Stimulated activated CD4-positive, alpha-beta T cell treated with anti-CD3 and anti-CD28 coated beads, Interleukin-12 subunit alpha, Interleukin-12 subunit beta, amount 100 ng/mL, for 48 hours (primary cell): ENCODE measurements at regions not wholly inside any gene's neighbourhood (a gene's known extent, or its start where the extent isn't known, plus 50 kb on each side); places are given as distances from the start of the nearest gene placed in this dataset.
"Not testable (repeated sequence)": the region's sequence is repeated elsewhere in the genome, so short reads cannot be mapped to it uniquely, and the experiment has no call there.

Source experiments
- DNase-seq, 3 donors: peaks; one replicate each; pipeline ENCODE4 v3.0.0-alpha.2; 2020; ENCODE audit warnings: low read depth in 2 of 3, low spot score in 1 of 3

DNA sequence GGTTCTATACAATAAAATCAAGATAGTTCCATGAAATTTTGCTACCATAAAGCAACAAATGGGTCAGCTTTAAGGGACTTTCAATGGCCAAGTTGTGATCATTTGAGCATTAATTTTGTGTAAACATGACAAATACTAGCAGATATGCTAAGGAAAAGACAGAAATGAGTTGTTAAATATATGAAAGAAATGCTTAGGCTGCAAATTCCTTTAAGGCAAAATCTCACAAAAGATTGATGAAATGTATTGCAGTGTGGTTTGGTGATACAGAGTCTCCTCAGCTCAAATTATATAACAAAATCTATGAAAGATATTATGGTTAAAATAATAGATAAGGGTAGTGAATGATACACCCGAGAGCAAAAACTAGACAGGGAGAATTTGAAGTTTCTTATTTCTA, 377.2 kb downstream of the RAP2B start:
- no peak for DNase-seq

DNA sequence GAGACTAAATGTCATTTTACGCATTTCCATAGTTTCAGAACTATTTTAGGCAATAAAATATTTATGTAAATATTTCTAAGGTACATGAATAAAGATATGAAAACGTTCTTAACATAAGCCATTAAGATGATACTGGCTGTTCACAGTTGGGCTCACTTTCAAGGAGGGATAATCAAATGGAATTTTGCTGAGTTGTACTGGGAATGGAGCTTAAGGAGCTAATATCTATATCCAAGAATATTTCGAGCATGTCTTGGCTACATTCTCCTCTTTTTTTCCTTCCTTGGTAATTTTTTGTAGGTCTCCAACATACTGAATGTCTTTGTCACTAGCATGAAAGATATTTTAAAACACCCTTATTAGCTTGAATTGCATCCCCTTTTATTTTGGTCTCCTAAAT, 383.4 kb downstream of the RAP2B start:
- no peak for DNase-seq

DNA sequence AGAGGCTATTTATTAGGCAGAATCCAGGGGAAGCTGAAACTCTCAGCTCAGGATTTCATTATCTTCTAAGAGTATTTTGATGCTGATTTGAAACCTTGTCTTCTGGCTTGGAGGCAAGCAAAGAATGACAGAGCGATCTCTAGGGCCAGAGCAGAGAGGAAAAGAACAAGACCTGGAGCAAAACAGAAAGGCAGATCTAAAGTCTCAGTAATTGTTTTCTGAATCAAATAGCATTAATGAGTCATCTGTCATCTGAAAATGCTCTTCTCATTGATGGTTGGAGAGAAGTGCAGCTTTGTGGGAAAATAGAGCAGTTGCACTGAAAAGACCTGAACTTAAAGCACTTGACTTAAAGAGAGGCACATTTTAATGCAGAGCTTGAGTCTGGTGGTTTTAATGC, 385.9 kb downstream of the RAP2B start:
- DNase-seq = no peak

DNA sequence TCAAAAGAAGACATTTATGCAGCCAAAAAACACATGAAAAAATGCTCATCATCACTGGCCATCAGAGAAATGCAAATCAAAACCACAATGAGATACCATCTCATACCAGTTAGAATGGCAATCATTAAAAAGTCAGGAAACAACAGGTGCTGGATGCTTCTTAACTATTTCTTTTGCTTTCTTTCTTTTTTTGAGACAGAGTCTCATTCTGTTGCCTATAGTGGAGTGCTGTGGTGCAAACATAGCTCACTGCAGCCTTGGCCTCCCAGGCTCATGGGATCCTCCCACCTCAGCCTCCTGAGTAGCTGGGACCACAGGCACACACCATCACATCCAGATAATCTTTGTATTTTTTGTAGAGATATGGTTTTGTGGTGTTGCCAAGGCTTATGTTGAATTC, 387.7 kb downstream of the RAP2B start:
- DNase-seq = not testable (repeated sequence)

DNA sequence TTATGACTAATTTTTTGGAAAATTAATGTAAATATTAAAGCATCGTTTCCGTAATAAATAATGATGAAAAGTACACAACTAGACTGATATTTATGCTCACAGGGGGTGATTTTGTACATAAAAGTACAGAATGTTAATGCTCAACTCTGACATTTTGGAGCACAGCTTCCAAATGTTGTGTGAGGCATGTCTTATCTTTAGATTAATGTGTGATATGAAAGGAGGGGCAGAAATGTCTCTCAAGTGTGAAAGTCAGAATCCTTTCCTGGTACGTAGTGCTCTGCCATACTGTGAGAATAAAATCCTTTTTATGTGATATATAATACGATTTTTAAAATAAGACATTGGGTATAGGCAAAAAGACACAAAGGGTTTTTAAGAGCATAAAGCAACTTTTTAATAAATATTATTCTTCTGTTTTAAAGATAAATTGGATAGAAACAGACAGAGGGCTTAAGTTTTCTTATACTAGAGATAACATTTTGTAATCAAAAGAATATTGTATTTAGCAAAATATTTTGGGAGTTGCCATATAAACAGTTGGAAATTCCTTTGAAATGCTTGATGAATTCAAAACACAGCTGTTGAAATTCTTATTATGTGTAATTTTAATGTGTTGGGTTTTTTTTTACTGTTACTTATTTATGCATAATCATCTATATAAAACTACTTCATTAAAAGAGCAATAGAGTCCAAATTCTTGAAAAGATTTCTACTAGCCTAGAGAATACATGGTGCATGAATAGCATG, 389.7 kb downstream of the RAP2B start:
- DNase-seq = no peak

DNA sequence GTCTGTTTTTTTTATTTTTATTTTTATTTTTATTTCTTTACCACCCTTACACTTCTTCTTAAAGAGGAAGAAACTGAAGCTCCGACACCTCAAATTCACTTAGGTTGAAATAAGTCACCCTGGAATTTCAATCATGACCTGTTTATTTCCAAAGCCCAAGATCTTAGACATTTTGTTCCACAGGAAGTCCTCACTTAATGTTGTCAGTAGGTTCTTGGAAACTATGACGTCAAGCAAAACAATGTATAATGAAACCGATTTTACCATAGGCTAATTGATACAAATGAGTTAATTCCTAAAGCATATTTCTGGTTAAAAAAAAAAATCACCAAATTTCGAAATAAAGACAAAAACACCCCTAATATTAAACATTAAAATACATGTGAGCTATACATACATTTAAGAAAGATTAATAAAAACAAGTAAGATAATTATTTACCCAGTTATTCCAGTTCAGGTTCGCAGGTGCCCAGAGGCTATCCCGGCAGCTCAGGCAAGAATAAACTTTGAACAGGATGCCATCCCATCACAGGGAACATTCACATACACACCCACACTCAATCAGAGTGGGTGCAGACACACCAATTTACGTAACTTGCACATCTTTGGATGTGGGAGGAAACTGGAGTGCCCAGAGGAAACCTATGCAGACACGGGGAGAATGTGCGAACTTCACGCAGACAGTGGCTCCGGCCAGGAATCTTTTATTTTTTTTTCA, 391.0 kb downstream of the RAP2B start:
- DNase-seq = no peak

DNA sequence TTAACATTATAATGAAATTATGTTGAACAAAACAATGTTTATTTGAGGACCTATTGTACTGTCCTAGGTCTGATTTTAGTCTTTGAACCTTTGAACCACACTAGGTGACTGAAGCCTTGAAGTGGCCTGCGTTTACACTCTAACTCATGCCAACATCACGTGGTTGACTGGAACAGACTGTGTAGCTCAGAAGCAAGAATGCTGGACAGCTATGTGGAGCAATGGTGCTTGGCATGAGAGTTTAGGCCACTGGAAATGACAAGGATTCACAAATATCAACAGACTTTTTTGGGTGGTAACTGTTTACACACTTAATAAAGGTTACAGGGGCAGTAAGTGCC, 391.5 kb downstream of the RAP2B start:
- DNase-seq = no peak

DNA sequence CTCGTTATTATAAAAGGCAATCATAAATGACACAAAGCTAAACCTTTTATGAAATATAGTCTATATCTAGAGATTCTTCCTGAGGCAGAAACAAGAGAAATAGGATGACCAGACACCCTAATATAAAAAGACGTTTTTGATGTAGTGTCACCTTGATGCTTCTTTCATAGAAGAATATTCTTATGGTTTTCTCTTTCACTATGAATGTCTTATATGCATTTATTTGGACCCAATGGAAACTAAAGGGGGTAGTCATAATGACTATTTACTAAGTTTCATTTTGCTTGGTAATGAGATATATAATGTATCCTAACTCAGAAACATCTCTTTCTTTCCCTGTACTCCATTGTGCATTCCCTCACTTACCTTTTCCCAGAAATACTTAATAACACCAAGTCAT, 393.9 kb downstream of the RAP2B start:
- DNase-seq = no peak

DNA sequence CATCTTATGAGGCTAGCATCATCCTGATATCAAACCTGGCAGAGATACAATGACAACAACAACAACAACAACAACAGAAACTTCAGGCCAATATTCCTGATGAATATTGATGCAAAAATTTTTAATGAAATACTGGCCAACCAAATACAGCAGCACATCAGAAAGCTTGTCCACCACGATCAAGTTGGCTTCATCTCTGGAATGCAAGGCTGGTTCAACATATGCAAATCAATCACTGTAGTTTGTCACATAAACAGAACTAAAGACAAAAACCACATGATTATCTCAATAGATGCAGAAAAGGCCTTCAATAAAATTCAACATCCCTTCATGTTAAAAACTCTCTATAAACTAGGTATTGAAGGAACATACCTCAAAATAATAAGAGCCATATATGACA, 397.3 kb downstream of the RAP2B start:
- DNase-seq = not testable (repeated sequence)

DNA sequence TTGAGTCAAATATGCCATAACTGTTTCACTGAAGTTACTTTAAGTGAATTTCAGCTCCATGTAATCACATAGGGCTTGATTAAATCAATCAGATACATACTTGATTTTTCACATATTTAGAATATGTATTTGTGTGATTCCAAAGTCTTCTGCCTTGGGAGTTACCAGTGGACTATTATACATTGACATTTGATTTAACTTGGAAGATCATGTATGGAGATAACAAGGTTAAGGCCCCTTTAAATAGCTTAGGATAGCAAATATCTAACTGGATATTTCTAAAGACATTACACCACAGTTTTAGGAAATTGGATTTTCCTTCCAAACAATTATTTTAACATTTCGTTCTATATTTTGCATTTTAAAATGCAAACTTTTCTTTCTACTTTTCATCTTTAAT, 405.0 kb downstream of the RAP2B start:
- no peak for DNase-seq

DNA sequence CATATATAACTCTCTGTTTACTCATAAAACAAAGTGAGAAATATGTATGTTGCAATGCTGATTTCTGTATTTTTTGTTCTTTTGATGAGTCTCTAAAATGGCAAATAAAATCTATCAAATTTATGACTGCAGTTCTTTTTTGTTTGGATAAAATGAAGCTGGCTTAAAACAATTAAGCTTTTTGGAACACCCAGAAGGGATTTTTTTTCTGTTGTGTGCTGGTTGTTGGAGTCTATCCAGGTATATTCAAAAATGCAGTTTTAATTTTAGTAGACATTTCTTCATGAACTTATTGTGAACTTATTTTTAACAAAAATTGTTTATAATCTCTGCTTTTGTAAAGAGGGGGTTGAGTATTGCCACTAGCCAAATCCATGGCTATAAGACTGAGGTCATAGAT, 405.5 kb downstream of the RAP2B start:
- DNase-seq = no peak

DNA sequence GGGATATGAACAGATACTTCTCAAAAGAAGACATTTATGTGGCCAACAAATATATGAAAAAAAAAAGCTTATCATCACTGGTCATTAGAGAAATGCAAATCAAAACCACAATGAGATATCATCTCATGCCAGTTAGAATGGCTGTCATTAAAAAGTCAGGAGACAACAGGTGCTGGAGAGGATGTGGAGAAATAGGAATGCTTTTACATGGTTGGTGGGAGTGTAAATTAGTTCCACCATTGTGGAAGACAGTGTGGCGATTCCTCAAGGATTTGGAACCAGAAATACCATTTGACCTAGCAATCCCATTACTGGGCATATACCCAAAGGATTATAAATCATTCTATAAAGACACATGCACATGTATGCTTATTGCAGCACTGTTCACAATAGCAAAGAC, 408.5 kb downstream of the RAP2B start:
- DNase-seq = not testable (repeated sequence)

DNA sequence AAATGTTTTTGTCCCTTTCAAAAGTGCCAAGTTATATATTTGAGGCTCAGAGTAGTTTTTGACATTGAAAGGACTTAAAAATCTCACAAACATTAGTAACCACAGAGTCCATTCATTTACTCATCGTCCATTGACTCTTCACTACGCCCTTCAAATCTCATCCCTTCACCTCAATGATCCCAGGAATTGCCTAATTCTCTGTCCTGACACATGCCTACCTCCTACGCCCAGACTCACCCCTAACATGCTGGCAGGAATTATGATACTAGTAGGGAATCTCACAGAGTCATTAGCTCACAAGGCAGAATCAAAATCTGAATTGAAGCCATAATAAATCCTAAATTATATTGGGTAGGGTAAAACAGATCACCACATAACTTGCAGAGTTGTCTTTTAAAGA, 410.1 kb downstream of the RAP2B start:
- no peak for DNase-seq

DNA sequence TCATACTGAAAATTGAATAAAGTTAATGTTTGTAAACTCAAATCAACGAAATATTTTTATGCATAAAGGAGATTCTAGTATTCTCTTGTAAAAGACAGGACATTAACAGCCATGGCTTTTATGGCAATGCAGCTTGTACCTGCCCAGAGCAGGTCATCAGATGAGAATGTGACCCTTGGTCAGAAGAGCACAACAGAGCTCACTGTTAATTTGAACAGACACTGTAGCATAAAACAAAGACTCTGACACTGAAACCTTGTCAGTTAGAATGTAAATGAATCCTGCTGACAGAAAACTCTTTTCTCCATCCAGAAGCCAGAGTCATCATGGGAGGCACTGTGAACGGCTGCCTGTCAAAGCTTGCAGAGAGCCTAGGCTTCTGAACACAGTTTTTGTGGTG, 410.6 kb downstream of the RAP2B start:
- DNase-seq = no peak

DNA sequence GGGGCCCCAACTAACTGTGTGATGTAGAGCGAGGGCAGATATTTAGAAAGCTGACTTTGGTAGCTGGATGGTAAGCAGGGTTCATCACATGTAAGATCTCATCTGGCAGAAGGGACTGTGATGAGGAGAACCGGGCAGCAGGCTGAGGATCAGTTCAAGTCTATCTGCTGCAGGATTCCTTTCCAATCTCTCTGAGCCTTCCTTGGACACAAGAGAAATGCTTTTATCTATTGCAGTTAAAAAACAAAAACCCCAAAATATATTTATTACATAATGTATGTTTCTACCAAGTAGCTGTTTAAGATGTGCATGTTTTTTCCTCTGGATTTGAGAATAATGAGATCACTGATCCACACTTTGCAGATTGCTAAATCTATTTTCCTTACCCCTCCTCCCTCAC, 411.5 kb downstream of the RAP2B start:
- DNase-seq = no peak

DNA sequence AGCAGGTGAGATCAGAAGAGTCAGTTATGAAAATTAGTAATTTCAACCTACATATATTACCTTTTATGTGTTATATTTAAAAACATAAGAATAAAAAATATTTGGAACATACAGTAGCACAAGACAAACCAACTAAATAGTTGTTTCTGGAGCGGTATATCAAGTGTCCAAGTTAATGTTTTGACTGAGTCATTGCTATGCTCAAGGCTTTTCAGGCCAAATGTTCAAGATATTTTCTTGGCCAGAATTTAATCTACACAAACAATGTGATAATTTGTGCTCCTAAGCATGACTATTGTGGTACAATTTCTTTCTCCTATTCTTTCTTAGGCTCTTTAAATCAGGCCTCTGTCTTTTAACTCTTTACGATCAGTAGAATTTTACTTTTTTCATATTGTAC, 412.4 kb downstream of the RAP2B start:
- no peak for DNase-seq

DNA sequence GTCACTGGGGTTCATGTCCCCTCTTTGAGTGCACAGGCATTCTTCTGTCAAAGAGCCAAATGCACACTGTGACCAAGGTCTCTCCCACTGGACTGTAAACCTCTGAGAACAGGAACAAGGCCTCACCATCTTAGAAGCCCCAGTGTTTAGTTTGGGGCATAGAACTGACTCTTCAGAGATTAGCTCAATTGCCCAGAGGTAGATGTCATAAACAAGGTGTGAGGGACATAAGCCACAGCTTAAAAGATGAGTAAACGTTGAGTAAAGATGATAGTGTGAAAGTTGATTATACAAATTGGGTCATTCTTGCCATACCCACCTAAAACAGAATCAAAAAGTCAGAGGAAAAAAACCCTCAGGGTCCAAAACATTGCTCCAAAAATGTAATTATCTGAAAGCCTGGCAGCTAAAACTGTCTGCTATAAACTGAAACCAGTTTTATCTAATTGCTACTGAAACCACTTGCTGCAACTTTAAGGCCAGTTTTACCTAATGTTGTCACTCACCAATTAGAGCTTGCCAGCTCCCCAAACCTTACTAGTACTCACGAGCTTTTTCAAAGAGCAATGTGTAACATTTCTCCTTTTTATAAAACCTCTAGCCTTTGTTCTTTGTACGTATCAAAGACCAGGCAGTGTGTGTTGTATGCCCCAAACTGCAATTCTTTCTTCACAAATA, 415.2 kb downstream of the RAP2B start:
- no peak for DNase-seq

DNA sequence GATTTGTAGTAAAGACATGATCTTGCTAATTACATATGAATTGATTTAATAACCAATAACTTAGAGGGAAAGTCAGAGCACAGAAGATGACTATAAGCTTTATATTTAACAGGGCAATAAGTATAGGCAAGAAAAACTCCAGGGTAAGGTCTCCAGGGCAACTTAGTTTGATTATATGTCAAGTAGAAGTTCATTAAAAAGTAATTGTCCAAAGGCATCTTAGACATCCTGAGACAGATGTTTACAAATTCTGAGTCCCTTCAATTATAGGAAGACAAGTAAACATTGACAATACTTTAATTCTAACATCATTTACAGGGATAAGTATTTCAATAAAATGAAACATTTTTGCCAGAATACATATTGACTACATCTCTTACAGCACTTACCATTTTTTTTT, 416.0 kb downstream of the RAP2B start:
- DNase-seq = no peak

DNA sequence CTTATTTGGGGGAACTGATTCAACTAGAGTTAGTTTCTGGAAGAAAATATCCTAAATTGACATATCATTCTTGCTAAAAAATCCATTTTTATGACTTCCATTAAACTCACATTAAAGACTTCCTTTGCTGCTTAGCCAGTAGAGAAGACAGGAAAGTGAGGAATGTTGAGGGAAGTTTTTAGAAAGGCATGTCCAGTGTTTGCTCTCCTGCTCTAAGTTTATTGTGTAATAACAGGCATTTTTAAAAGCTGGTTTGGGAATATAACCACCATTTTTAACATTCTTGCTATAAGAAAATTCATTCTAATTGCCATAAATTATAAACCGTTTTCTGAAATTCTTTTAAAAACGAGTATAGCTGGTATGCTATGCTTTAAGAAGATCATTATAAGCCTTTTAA, 428.0 kb downstream of the RAP2B start:
- no peak for DNase-seq

DNA sequence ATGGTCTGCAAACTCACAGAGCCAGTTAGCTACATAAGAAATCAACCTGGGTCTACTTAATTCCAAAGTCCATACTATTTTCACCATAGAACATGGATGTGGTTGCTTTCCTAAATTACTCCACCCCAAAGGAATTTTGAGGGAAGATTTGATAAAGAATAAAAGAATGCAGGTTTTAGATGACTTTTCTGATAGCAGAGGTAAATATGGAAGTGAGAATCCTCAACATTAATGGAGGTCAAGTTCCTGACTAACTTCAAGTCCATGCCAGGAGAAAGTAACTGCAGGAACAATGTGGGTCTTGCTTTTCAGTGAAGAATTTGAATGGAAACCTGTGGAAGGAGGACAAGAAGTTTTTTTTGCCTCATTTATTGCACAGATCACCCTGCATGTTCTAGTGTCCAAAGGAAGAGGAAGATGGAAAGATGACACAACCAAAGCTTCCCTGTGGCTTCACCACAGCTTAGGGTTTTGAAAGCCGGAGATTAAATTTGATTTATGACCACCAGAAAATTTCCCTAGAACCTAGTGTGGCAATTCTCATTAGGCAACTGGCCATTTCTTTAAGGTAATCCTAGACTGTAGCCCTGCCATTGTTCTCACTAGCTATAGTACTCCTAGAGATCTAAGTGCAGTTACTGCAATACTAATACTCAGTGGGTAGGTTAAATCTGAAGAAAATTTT, 429.7 kb downstream of the RAP2B start:
- no peak for DNase-seq

DNA sequence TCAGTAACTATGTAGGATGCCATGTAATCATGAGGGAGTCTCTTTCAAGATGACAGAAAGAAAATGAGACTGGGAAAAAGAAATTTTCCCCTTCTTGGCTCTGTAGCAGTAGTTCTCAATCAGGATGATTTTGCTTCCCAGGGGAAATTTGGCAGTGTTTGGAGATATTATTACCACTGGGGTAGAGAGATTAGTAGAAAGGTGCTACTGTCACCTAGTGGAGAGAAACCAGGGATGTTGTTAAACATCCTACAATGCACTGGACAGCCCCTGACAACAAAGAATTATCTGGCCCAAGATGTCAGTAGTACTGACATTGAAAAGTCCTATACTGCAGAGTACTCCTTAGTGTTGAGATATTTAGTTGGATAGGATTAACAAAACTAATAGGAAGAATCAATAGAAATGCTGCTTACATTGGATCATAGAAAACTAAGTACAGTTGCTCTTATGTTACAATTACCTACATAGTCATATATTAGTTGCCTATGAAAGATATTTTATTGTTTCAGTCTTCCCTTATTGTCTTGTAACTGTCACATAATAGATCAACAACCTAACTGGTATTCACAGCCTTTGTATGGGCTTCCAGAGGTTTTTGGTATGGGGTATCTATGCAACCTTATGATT, 433.3 kb downstream of the RAP2B start:
- DNase-seq = no peak
